HPDE6-E6E7 (cell line): ENCODE measurements at regions not wholly inside any gene's neighbourhood (a gene's known extent, or its start where the extent isn't known, plus 50 kb on each side); places are given as distances from the start of the nearest gene placed in this dataset.

Experiments
- DNase-seq: peaks from one replicate; pipeline ENCODE4 v3.0.0; 2011; ENCODE audit warnings: missing footprints; ENCODE audit errors: extremely low spot score

DNA sequence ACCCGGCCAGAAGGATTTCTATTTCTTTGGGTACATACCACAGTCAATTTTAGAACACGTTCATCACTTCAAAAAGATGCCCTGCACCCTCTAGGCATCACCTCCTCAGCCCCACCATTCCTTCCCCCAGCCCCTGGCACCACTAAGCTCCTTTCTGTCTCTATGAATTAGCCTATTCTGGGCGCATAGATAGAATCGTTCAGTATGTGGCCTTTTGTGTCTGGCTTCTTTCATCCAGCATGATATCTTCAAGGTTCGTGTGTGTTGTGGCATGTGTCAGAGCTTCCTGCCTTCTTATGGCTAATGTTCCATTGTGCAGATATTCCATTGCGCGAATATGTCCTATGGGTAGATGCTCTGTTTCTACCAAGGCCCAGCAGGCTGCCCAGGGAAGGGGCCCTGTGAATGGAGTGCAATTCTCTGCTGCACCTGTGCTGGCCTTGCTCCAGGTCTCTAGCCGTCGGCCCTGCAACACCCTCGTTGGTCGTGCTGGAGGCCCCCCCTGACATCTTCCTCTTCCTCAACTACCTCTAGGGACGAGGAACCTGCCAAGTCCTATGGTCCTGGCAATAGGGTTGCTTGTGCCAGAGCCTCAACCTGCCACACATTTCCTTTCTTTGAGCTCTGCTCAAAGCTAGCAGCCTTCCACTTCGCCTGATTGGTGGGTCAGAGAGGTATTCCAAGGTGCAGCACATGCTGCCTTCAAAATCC lies 113.5 kb downstream of the RIPK4 start:
- DNase-seq: no peak

DNA sequence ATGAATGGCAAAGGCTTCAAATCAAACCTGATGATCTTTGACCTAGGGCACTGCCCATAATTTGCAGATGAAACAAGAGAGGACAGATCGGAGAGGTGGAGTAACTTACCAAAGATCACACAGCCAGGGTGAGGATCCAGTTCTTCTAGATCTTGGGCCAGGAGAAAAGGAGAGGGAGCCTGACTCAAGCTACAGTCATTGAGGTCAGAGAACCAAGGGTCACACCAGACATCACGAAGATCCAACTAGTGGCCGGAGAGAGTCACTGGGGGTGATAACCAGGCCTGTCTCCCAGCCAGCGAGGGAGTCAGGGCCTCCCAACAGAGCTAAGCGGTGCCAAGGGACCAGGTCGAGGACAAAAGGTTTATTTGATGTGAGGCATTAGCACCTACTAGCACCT lies 115.0 kb downstream of the RIPK4 start:
- no peak for DNase-seq

DNA sequence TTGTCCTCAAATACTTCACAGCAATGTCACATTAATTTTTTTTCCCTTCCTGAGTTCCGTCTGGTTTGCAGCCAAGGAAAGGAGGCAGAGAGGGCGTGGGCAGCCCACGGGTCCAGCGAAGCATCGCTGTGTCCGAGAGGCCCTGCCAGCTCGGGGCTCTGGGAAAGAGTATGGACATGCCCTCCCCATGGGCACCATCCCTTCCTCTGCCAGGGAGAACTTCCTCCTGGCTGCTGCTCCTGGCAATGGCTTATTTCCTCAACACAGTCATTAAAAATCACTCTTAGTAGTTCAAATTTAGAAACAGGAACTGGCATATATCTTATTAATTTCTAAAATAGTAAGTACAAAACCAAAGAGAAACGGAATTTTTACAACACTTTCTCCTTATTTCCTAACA lies 115.4 kb downstream of the RIPK4 start:
- DNase-seq: no peak

DNA sequence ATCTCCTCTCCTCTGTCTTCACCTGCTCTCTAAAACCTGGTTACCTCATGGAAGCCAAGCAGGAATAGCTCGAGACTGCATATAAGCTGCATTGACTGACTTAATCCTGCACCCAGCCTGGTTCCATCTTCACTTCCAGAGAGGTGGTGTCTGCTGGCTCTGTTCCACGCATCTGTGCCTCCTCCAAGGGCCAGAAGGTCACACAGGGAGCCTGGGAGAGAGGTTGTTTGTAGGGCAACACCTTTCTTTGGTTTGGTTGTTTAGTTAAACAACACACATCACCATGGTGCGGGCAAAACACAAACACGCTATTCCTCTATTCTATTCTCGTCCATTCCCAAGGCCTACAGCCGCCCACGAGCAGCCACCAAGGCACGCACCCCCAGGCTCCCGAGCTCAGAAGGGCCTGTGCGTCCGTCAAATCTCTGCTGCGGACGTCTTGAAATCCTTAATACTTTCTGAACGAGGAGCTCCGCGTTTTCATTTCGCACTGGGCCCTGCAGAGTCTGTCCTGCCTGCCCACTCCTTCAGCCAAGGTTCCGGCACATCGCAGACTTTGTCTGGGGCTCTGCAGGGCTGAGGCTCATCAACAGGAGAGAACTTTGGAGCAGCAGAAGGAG lies 116.2 kb downstream of the RIPK4 start:
- no peak for DNase-seq

GRCh38 chr21:41648591-41649031 lies 118.2 kb downstream of the RIPK4 start:
- DNase-seq: no peak

GRCh38 chr21:41647806-41648561 lies 118.9 kb downstream of the RIPK4 start:
- no peak for DNase-seq

GRCh38 chr21:41643246-41643966 lies 123.4 kb downstream of the RIPK4 start:
- no peak for DNase-seq

DNA sequence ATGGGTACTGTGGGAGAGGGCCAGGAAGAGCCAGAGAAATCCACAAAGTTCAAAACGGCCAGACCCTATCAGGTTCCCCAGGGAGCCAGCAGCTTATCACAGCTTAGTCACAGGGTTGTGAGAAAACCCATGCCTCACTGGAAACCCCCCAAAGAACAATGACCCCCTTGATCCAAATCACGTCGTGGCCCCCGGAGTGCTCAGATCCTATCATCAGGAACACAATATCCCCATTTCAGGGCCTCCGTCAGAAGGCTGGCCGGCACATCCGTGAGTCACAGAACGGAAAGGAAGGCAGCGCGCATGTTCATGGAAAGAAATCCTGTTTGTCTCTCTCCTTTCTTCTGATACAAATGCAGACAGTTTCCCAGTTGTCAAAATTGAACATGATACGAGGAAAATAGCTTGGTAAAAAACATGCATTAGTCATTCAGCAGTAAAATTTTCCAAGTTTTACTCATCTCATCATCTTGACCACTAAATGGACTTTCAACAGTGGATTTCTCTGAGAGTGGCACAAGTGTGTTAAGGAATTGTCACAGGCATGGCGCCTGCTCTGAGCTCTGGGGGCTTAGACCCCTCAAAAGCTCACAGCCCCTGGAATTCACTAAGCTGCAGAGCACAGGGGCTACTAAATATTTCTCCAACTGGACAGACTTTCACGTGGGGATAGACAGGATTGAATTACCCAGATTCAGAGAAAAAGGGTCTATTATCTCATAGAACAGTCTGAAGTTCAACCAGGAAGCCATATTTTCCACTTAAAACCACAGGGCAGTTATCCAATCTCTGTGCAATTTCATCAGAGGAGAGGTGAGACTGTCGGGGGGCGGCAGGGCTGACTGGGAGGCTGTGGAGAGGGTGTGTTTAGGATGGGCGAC lies 124.8 kb downstream of the RIPK4 start:
- peak; percentile 82 for DNase-seq

DNA sequence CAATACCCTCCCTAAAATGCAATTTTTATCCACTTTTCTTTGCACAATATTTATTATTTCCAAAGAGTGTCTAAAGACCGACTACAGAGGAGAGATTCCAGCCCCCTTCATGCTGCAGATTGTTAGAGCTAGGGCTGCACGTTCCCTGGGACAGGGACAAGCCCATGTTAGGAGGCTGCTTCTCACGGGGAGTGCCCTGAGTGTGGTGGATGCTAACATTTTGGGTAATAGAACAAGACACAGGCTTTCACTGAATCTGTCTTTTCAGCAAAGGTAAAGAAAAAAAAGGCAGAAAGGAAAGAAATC lies 125.4 kb downstream of the RIPK4 start:
- no peak for DNase-seq

- no peak for DNase-seq
Measured at GRCh38 chr21:41640748-41641509, 125.9 kb downstream of the RIPK4 start.

DNA sequence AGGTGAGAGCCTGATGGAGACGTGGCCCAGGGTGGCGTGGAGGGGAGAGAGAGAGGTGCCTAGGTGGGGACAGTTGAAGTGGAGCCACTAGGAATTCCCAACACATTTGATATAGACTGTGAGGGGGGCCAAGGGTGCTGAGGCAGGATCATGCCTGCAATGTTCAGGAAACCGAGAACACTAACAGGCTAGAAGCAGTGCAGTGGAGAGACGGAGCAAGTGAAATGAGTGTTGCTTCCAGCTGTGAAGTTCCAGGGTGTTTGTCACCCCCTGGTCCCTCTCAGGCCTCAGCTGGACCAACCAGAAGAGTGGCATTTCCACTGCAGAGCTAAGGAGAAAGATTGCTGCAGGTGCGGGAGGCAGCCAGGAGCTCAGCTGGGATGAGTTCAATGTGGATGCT lies 127.1 kb downstream of the RIPK4 start:
- DNase-seq: no peak

- no peak for DNase-seq
Measured at GRCh38 chr21:41639336-41639735, 127.5 kb downstream of the RIPK4 start.

DNA sequence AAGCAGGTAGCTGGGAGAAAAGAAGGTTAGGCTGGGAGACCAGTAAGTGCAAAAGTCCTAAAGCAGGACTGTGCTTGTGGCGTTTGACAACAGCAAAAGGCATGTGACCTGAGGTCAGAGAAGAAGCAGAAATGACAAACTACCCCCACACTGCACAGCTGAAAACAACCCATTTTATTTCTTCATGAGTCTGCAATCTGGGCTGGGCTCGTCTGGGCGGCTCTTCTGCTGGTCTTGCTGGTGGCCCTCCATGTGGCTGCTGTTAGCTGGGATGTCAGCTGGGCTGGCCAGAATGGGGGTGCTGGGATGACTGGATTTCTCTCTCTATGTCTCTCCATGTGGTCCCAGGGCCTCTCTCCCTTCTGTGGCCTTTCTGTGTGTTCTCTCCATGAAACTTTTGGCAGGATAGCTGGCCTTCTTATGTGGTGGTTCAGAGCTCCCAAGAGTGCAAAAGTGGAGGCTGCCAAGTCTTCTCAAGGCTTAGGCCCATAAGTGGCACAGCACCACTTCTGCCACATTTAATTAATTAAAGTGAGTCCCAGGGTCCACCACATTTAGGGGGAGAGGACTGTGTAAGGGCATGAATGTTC lies 128.6 kb downstream of the RIPK4 start:
- DNase-seq: no peak

DNA sequence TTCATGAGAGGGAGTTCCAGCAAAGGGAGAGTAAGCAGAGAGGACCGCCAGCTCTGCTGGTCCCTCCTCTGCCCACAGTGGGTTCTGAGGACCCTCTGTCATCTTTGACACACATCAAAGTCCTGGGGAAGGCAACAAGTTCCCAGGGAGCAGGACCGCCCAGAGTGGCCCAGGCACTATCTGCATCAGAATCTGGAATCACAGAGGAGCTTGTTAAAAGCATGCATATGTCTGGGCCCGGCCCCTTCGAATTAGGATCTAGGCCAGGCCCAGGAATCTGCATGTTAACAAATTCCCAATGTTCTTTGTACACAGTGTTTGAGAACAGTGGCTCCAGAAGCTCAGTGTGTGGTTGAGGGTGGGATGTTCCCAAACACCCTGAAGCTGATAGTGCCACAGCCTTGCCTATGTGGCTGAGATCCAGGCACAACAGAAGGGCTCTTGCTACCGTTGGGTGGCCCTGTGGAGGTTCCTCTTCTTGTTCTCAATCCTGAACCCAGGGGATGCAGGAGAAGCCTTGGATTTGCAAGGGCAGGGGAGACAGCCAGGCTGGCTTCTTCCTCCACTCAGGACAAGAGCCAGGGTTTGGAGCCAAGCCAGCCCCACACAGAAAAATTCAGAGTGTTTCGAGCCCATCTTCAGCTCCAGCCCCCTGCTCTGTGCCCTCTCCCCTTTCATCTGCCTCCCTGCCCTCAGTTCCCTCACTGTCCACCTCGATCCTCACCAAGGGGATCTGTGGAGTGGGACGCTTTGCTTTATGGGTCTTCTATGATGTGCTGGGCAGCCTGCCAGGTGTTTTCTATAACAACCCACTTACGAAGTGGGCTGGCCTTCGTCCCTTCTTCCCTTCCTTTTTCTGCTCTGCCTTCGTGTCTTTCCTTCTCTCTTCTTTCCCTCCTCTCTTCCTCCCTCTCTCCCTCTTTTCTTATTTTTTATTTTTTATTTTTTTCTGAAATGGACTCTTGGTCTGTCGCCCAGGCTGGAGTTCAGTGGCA lies 129.0 kb upstream of the TMPRSS2 start:
- no peak for DNase-seq

- DNase-seq: no peak
Measured at GRCh38 chr21:41635874-41636273, 127.9 kb upstream of the TMPRSS2 start.

- no peak for DNase-seq
Measured at GRCh38 chr21:41634858-41635257, 126.9 kb upstream of the TMPRSS2 start.

GRCh38 chr21:41634211-41634694 lies 126.3 kb upstream of the TMPRSS2 start:
- peak; percentile 76 for DNase-seq

- DNase-seq: no peak
Measured at GRCh38 chr21:41633627-41634026, 125.7 kb upstream of the TMPRSS2 start.
